Endodermal cell (in vitro differentiated cells): ENCODE measurements at regions not wholly inside any gene's neighbourhood (a gene's known extent, or its start where the extent isn't known, plus 50 kb on each side); places are given as distances from the start of the nearest gene placed in this dataset.

Experiments used
- DNase-seq: peaks from one replicate; pipeline ENCODE4 v3.0.0-alpha.2; 2017
- H3K27ac ChIP-seq: 2 replicates; pipeline ENCODE4 v1.5.1; 2013; ENCODE audit warnings: mild to moderate bottlenecking, low read depth, low read length, moderate library complexity
- H3K27me3 ChIP-seq: 2 replicates; pipeline ENCODE4 v1.6.1; 2013; ENCODE audit warnings: mild to moderate bottlenecking, low read length, moderate library complexity; ENCODE audit not compliant: insufficient read depth, control insufficient read depth, poor library complexity, severe bottlenecking
- H3K36me3 ChIP-seq: 2 replicates; pipeline ENCODE4 v1.7.0; 2013; ENCODE audit warnings: mild to moderate bottlenecking, low read length, moderate library complexity; ENCODE audit not compliant: control insufficient read depth, insufficient read depth
- H3K4me1 ChIP-seq: one replicate; pipeline ENCODE4 v1.7.0; 2013; ENCODE audit warnings: low read length; ENCODE audit not compliant: control insufficient read depth, insufficient read depth
- H3K4me3 ChIP-seq: 2 replicates; pipeline ENCODE4 v1.5.1; 2013; ENCODE audit warnings: mild to moderate bottlenecking, low read length, moderate library complexity
- H3K9ac ChIP-seq: 2 replicates; pipeline ENCODE4 v1.6.1; 2013; ENCODE audit warnings: mild to moderate bottlenecking, low read length, moderate library complexity; ENCODE audit not compliant: poor library complexity, severe bottlenecking; ENCODE audit errors: extremely low read depth
- H3K9me3 ChIP-seq: 2 replicates; pipeline ENCODE4 v1.6.1; 2013; ENCODE audit warnings: mild to moderate bottlenecking, low read length, moderate library complexity; ENCODE audit not compliant: control insufficient read depth
- H3K27ac Mint-ChIP-seq: 2 replicates; pipeline ENCODE4 v1.8.0; 2020; ENCODE audit warnings: mixed read lengths
- H3K27me3 Mint-ChIP-seq: 2 replicates; pipeline ENCODE4 v1.8.0; 2021; ENCODE audit warnings: mild to moderate bottlenecking, mixed read lengths; ENCODE audit not compliant: insufficient read depth
- H3K36me3 Mint-ChIP-seq: 2 replicates; pipeline ENCODE4 v1.8.0; 2020; ENCODE audit warnings: low read depth, mixed read lengths
- H3K4me1 Mint-ChIP-seq: 2 replicates; pipeline ENCODE4 v1.8.0; 2020; ENCODE audit warnings: mixed read lengths
- H3K4me3 Mint-ChIP-seq: 2 replicates; pipeline ENCODE4 v1.8.0; 2020; ENCODE audit warnings: mild to moderate bottlenecking, moderate library complexity, mixed read lengths
- H3K9me3 Mint-ChIP-seq: 2 replicates; pipeline ENCODE4 v1.8.0; 2020; ENCODE audit warnings: mild to moderate bottlenecking, mixed read lengths
- WGBS, 2 experiments: methylation state at CpG; one replicate each; pipeline versions ENCODE4 v1.1.5 to v1.1.7; 2013; ENCODE audit warnings: missing lambda C conversion rate in 2 of 2, mixed read lengths in 1 of 2; ENCODE audit not compliant: insufficient coverage in 1 of 2, insufficient read length in 1 of 2; 5-methylcytosine and 5-hydroxymethylcytosine counted together
- TF ChIP-seq, protein P1 (sequence below): fragments of 200-600 bp; sonication (generic); conservative IDR thresholded peaks from 2 replicates; pipeline ENCODE4 v1.5.0; 2021; ENCODE audit warnings: antibody characterized with exemption, mild to moderate bottlenecking

DNA sequence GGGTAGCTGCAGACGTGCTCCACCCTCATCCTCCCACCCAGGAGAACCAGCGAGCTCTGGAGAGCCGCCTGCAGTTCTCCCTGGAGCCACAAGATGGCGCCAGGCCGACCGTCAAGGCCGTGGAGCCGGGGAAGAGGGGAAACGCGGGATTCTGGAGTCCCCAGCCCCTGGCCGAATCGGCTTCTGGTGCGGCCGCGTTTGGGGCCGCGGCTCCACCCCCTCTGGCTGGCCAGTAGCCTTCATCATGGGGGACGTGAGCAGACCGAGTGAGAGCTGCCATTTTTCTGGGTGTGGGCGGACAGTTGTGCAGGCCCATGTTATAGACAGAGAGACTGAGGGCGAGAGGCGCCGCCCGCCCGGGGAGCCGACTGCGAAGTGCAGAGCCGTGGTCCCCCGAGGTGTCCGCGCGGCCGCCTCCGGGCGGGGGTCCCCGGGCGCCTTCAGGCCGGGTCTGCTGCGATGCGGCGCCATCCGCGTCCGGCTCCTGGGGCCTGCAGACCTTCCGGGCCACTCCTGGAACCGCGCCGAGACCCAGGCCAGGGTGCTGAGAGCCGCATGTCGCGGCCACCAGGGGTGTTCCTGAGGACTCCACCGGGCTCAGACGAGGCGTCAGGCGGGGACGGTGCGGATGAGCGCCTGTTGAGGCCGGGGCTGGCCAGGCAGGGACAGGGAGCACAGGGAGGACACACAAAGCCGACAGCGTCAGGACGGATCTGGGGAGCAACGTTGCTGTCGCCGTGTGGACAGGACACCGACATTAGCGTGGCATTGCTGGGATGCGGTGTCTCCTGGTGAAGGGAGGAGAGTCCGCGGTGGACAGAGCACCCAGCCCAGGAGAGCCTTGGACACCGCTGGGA, 418.2 kb upstream of the HS6ST1 start:
- no peak overlapping the region for H3K4me3 ChIP-seq
- 73 to 83% methylated on average over 48 to 71 of the region's 71 CpGs for WGBS, 2 experiments
- H3K27me3 ChIP-seq = no peaks in the 10 kb centered on the region
- no peaks in the 10 kb centered on the region for H3K9me3 ChIP-seq
- H3K27ac ChIP-seq = no peak overlapping the region
- no peaks in the 10 kb centered on the region for H3K4me1 ChIP-seq
- no peak overlapping the region for H3K9ac ChIP-seq
- peaks cover 2% of the 10 kb centered on the region for H3K4me1 Mint-ChIP-seq
- peak; percentile 96 for DNase-seq
- no peaks in the 10 kb centered on the region for H3K36me3 Mint-ChIP-seq
- peak overlapping the region; percentile 66 for H3K4me3 Mint-ChIP-seq
- no peaks in the 10 kb centered on the region for H3K9me3 Mint-ChIP-seq
- H3K27ac Mint-ChIP-seq = peak overlapping the region; percentile 79
- no peaks in the 10 kb centered on the region for H3K36me3 ChIP-seq
- peaks cover 22% of the 10 kb centered on the region for H3K27me3 Mint-ChIP-seq
- TF ChIP-seq, protein P1, sequence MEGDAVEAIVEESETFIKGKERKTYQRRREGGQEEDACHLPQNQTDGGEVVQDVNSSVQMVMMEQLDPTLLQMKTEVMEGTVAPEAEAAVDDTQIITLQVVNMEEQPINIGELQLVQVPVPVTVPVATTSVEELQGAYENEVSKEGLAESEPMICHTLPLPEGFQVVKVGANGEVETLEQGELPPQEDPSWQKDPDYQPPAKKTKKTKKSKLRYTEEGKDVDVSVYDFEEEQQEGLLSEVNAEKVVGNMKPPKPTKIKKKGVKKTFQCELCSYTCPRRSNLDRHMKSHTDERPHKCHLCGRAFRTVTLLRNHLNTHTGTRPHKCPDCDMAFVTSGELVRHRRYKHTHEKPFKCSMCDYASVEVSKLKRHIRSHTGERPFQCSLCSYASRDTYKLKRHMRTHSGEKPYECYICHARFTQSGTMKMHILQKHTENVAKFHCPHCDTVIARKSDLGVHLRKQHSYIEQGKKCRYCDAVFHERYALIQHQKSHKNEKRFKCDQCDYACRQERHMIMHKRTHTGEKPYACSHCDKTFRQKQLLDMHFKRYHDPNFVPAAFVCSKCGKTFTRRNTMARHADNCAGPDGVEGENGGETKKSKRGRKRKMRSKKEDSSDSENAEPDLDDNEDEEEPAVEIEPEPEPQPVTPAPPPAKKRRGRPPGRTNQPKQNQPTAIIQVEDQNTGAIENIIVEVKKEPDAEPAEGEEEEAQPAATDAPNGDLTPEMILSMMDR = peak; percentile 99

DNA sequence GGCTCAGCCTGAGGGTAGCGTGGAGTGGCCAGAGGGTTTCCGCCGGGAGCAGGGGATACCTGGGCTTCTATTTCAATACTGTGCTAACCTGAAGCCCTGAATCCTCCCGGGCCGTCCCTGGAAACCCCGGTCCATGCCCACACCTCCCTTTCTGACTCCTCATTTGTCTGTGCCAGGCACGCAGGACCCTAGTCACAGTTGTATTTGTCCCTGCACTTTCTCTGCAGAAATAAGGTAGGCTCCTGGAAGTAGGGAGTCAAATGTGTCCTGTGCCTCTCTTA, 418.8 kb upstream of the HS6ST1 start:
- Mint-ChIP-seq H3K36me3 (no peaks in the 10 kb centered on the region), H3K27me3 (peaks cover 22% of the 10 kb centered on the region), H3K9me3 (no peaks in the 10 kb centered on the region), H3K4me3 (peak overlapping the region; percentile 66), H3K4me1 (peaks cover 2% of the 10 kb centered on the region), H3K27ac (no peak overlapping the region)
- no peak for DNase-seq
- no peak overlapping the region for H3K4me3 ChIP-seq
- no peaks in the 10 kb centered on the region for H3K9me3 ChIP-seq
- no peak overlapping the region for H3K9ac ChIP-seq
- no peak overlapping the region for H3K27ac ChIP-seq
- H3K4me1 ChIP-seq = no peaks in the 10 kb centered on the region
- TF ChIP-seq, protein P1 = no peak
- no peaks in the 10 kb centered on the region for H3K36me3 ChIP-seq
- WGBS, 2 experiments = 94 to 97% methylated on average over 6 to 7 of the region's 7 CpGs
- H3K27me3 ChIP-seq = no peaks in the 10 kb centered on the region

DNA sequence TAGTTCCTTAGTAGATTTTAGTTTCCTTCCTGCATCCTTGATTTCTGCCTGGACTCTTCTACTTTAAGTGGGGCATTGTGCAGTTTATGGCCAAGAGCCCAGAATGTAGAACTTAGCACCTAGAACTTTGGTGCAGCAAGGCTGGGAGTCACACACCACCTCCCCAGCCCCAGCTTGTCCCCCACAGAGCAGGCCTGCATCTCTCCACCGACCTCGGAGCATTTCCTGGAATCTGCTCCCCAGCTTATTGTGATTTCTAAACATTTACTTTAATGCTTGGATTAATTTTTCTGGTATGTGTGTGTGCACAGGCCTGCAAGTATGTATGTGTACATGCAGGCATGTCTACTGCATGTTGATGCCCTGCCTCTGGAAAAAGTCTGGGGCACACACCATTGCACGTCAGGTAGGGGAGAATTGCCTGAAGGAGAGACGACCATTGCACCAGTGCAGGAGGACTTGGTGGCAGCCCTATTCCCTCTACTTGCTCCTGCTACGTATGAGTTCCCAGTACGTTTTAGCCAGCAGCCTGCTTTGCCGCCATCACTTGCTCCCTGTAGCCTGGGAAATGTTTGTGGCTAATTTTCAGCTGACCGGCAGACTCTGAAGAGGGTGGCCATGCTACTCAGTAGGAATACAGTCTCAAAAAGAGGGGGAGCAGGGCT, 419.9 kb upstream of the HS6ST1 start:
- no peak for DNase-seq

More for the DNA sequence above, 419.9 kb upstream of the HS6ST1 start:
- no peaks in the 10 kb centered on the region for H3K9me3 Mint-ChIP-seq
- H3K36me3 ChIP-seq = no peaks in the 10 kb centered on the region
- no peak overlapping the region for H3K27ac ChIP-seq
- 90 to 93% methylated on average over 4 to 8 of the region's 8 CpGs for WGBS, 2 experiments
- no peaks in the 10 kb centered on the region for H3K9me3 ChIP-seq
- TF ChIP-seq, protein P1 = no peak
- H3K36me3 Mint-ChIP-seq = no peaks in the 10 kb centered on the region
- no peak overlapping the region for H3K4me3 Mint-ChIP-seq
- H3K27me3 ChIP-seq = no peaks in the 10 kb centered on the region
- peaks cover 2% of the 10 kb centered on the region for H3K4me1 Mint-ChIP-seq
- no peaks in the 10 kb centered on the region for H3K4me1 ChIP-seq
- no peak overlapping the region for H3K4me3 ChIP-seq
- peaks cover 22% of the 10 kb centered on the region for H3K27me3 Mint-ChIP-seq
- no peak overlapping the region for H3K9ac ChIP-seq
- H3K27ac Mint-ChIP-seq = no peak overlapping the region
